ENCODE measurements at regions not wholly inside any gene's neighbourhood (a gene's known extent, or its start where the extent isn't known, plus 50 kb on each side); places are given as distances from the start of the nearest gene placed in this dataset.
"Not testable (repeated sequence)": the region's sequence is repeated elsewhere in the genome, so short reads cannot be mapped to it uniquely, and the experiment has no call there.

GRCh38 chr2:16357188-16357587 is 308.4 kb downstream of the CYRIA start:
- no peak for DNase-seq

- DNase-seq, result no peak
These were observed 314.1 kb downstream of the CYRIA start for GRCh38 chr2:16351541-16351940.

- DNase-seq, result no peak
These were observed 314.5 kb downstream of the CYRIA start for GRCh38 chr2:16351137-16351536.

- no peak for DNase-seq
These were observed 315.4 kb downstream of the CYRIA start for GRCh38 chr2:16350211-16350610.

GRCh38 chr2:16349811-16350210 is 315.8 kb downstream of the CYRIA start:
- no peak for DNase-seq

GRCh38 chr2:16348821-16349515 is 316.7 kb downstream of the CYRIA start:
- DNase-seq, result no peak

- DNase-seq, result no peak
These were observed 319.0 kb downstream of the CYRIA start for GRCh38 chr2:16346671-16347070.

GRCh38 chr2:16345231-16345630 is 320.4 kb downstream of the CYRIA start:
- not testable (repeated sequence) for DNase-seq

GRCh38 chr2:16339206-16339605 is 326.4 kb downstream of the CYRIA start:
- no peak for DNase-seq

- DNase-seq, result no peak
These were observed 327.6 kb downstream of the CYRIA start for GRCh38 chr2:16338026-16338425.

GRCh38 chr2:16336916-16337315 is 328.7 kb downstream of the CYRIA start:
- DNase-seq, result no peak

- DNase-seq, result no peak
These were observed 329.1 kb downstream of the CYRIA start for GRCh38 chr2:16336491-16336890.

- no peak for DNase-seq
These were observed 329.7 kb downstream of the CYRIA start for GRCh38 chr2:16335947-16336346.

GRCh38 chr2:16335604-16335930 is 330.1 kb downstream of the CYRIA start:
- DNase-seq, result no peak

GRCh38 chr2:16334886-16335603 is 330.6 kb downstream of the CYRIA start:
- DNase-seq, result no peak

- no peak for DNase-seq
These were observed 331.3 kb downstream of the CYRIA start for GRCh38 chr2:16334366-16334765.

GRCh38 chr2:16333681-16334080 is 332.0 kb downstream of the CYRIA start:
- no peak for DNase-seq

GRCh38 chr2:16332681-16333557 is 332.7 kb downstream of the CYRIA start:
- no peak for DNase-seq

GRCh38 chr2:16331772-16332171 is 333.9 kb downstream of the CYRIA start:
- no peak for DNase-seq

- no peak for DNase-seq
These were observed 334.7 kb downstream of the CYRIA start for GRCh38 chr2:16330982-16331381.

- no peak for DNase-seq
These were observed 335.1 kb downstream of the CYRIA start for GRCh38 chr2:16330571-16330970.

GRCh38 chr2:16330012-16330411 is 335.6 kb downstream of the CYRIA start:
- no peak for DNase-seq

- no peak for DNase-seq
These were observed 336.2 kb downstream of the CYRIA start for GRCh38 chr2:16329421-16329820.
